GM21515 (cell line): ENCODE measurements at regions not wholly inside any gene's neighbourhood (a gene's known extent, or its start where the extent isn't known, plus 50 kb on each side); places are given as distances from the start of the nearest gene placed in this dataset.
A peak's percentile ranks its signal among the peaks of the same experiment; 100 is the strongest.
"Not testable (repeated sequence)": the region's sequence is repeated elsewhere in the genome, so short reads cannot be mapped to it uniquely, and the experiment has no call there.

Source experiments
- ATAC-seq: cut with Tn5 transposase; IDR thresholded peaks from one replicate; pipeline ENCODE4 v1.9.1; 2021; ENCODE audit not compliant: unreplicated experiment

DNA sequence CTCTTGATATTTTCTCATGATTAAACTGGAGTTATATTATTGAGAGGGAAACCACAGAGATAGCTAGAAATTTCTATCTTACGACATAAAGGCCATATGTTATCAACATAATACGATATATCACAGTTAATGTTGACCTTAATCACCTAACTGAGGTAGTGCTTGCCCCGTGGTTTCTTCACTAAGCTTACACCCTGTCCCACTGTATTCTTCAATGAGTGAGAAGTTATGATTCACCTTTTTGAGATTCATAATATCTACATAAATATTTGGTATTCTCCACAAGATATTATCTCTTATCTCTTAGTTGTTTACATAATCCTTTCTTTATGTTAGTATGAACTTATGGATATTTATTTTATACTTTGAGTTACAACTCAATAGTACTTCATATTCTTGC lies 1714.1 kb downstream of the BRINP3 start:
- no peak for ATAC-seq

DNA sequence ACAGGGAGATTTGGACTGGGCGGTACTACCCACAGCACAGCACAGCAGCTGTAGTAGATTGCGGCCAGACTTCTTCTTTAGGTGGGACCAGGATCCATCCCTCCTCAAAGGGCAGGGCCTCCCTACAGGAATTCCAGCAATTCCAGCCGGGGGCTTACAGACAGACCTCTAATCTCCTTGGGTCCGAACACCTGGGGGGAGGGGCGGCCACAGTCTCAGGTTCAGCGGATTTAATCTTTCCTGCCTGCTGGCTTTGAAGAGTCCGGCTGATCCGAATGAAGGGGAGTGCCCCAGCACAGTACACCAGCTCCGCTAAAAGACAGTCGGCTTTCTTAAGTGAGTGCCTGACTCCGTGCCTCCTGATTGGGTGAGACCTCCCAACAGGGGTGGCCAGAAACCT lies 1708.5 kb downstream of the BRINP3 start:
- no peak for ATAC-seq

GRCh38 chr1:188769936-188770335 lies 1707.7 kb downstream of the BRINP3 start:
- no peak for ATAC-seq

DNA sequence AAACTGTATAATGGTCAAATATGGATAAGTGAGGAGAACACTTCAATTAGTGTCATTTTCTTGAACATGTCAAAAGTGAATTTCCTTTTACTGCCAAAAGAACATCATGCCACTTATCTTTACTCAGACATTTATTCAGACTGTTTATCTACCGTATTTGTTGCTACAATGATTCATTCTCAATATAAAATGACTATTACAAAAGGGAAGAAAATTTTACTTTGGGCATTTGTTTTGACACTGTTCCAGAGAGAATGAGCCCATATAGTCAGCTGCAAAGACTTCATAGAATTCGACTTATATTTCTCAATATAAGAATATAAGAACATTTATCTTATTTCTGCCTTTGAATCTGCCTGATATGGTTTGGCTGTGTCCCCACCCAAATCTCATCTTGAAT lies 1699.1 kb downstream of the BRINP3 start:
- ATAC-seq, result no peak

- peak; percentile 98 for ATAC-seq
These were observed 1695.3 kb downstream of the BRINP3 start for GRCh38 chr1:188782220-188782841.

- ATAC-seq, result no peak
These were observed 1682.7 kb downstream of the BRINP3 start for GRCh38 chr1:188794969-188795368.

DNA sequence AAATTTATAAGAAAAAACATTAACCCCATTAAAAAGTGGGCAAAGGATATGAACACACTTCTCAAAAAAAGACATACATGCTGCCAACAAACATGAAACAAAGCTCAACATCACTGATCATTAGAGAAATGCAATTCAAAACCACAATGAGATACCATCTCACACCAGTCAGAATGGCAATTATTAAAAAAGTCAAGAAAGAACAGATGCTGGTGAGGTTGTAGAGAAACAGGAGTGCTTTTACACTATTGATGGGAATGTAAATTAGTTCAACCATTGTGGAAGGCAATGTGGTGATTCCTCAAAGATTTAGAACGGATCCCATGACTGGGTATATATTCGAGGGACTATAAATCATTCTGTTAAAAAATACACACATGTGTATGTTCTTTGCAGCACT lies 1665.5 kb downstream of the BRINP3 start:
- not testable (repeated sequence) for ATAC-seq

- ATAC-seq, result not testable (repeated sequence)
These were observed 1664.7 kb downstream of the BRINP3 start for GRCh38 chr1:188812836-188813573.

DNA sequence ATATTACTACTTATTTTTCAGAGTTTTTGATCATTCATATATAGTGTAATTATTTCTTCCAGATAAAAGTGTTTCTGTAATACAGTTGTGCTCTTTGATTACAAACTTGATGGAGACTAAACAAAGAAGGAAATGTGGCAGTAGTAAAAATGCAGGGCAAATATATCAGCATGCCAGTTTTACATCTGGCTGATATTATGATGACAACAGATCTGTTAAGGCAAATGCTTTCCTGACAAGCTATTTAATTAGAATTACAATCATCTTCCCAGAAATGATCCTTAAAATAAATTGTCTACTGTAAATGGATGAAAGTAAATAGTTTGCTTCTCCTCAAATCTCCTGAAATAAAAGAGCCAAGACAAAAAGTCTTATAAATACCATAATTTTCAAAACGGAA lies 1659.8 kb downstream of the BRINP3 start:
- ATAC-seq, result no peak

DNA sequence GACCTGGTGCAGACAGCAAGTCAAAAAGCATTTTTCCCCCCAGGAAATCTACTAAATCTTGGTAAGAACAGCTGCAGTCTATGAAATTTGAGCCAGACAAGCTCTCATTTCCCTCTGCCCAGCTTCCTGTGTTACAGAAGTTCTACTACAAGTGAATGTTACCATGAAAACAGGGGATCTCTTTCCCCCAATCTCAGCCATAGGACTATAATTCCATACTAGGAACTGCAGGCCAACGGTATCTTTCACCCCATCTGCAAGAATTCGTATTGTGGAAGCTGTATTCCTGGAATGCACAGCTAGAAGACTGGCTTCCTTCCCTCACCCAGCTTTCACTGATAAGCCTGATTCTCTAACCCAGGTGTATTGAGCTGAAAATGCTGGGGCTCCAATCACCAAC lies 1655.4 kb downstream of the BRINP3 start:
- ATAC-seq, result no peak

DNA sequence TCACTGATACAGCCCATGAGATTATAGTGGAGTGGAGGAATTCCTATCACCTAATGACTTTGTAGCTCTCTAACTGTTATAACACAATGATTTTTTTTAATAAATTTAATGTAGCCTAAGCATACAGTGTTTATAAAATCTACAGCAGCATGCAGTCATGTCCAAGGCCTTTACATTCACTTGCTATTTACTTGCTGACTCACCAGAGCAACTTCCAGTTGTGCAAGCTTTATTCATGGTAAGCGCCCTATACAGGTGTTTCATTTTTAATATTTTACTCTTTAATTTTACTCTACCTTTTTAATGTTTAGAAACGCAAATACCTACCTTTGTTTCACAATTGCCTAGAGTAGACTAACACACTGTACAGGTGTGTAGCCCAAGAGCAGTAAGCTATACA lies 1652.2 kb downstream of the BRINP3 start:
- no peak for ATAC-seq

DNA sequence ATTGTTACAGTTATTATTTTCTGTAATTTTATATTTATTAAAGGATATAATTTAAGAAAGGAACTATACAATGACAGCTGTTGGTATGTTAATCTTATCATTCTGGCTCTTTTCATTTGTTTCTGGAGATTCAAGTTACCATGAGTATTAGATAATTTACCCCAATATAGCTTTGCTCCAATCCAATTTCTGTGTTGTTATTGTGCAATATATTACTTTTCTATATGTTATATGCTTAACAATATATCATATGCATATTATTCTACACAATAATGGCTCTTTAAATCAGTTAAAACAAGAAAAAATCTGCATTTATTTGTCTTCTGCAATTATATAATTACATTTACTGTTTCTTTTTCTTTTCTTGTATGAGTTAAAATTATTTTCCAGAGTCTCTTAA lies 1650.9 kb downstream of the BRINP3 start:
- no peak for ATAC-seq

GRCh38 chr1:188827400-188827799 lies 1650.3 kb downstream of the BRINP3 start:
- ATAC-seq, result no peak

GRCh38 chr1:188841111-188841696 lies 1636.5 kb downstream of the BRINP3 start:
- ATAC-seq, result not testable (repeated sequence)

GRCh38 chr1:188846468-188846867 lies 1631.2 kb downstream of the BRINP3 start:
- ATAC-seq, result no peak

DNA sequence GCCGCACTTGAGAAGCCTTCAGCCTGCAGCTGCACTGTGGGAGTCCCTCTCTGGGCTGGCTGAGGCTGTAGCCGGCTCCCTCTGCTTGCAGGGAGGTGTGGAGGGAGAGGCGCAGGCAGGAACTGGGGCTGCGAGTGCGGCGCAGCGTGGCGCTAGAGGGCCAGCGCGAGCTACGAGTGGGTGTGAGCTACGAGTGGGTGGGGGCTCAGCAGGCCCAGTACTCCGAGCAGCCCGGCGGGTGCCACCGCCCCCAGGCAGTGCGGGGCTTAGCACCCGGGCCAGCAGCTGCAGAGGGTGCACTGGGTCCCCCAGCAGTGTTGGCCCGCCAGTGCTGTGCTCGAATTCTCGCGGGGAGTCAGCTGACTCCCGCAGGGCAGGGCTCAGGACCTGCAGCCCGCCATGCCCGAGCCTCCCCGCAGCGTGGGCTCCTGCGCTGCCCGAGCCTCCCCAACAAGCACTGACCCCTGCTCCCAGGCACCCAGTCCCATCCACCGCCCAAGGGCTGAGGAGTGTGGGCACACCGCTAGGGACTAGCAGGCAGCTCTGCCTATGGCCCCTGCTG lies 1620.1 kb downstream of the BRINP3 start:
- ATAC-seq, result no peak

- ATAC-seq, result no peak
These were observed 1610.0 kb downstream of the BRINP3 start for GRCh38 chr1:188867614-188868013.

DNA sequence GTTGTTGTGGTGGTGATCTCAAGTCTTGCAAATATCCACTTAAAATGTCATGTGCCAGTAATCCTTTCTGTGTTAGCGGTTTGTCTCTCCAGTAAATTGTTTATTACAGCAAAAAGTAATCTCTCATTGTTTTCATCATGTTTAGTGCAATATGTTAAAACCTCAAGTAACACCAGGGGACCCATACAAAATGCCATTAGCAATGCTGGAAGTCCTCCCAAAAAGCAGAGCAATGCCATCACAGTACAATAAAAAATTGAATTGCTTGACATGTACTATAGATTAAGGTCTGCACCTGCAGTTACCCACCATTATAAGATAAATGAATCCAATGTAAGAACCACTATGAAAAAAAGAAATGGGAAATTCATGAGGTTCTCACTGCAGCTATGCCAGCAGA lies 1606.5 kb downstream of the BRINP3 start:
- no peak for ATAC-seq

DNA sequence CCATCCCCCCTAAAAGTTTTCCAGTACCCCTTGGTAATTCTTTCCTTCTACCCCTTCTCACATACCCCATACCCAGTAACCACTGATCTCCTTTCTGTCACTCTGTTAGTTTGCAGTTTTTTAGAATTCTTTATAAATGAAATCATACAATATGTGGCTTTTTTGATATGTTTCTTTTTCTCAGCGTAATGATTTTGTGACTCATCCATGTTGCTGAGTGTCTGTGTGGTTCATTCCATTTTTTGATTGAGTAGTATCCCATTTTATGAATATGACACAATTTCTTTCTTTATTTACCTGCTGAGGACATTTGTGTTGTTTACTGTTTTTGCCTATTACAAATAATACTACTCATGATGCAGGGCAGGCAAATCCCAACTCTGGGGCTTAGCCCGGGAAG lies 1605.3 kb downstream of the BRINP3 start:
- ATAC-seq, result no peak

DNA sequence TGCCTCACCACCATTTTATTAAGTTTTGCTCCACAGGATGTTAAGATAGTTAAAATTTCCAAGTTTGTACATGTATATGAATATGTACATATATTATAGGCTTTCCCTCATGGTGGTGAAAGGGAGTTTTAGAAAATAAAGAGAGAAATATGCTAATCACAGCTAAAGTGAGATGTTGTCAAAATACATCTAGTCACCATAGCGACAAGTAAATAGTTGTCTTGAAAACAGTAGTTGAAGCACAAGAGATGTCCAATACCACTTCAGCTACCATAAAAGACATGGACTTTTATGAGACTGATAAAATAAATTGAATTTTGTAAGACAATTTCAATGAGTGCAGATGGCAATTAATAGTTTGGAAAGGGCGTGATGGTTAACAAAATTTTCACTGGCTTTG lies 1600.0 kb downstream of the BRINP3 start:
- ATAC-seq, result no peak

- ATAC-seq, result no peak
These were observed 1589.3 kb downstream of the BRINP3 start for GRCh38 chr1:188888386-188888785.

GRCh38 chr1:188889166-188889565 lies 1588.5 kb downstream of the BRINP3 start:
- no peak for ATAC-seq
